ENCODE measurements at regions not wholly inside any gene's neighbourhood (a gene's known extent, or its start where the extent isn't known, plus 50 kb on each side); places are given as distances from the start of the nearest gene placed in this dataset.

DNA sequence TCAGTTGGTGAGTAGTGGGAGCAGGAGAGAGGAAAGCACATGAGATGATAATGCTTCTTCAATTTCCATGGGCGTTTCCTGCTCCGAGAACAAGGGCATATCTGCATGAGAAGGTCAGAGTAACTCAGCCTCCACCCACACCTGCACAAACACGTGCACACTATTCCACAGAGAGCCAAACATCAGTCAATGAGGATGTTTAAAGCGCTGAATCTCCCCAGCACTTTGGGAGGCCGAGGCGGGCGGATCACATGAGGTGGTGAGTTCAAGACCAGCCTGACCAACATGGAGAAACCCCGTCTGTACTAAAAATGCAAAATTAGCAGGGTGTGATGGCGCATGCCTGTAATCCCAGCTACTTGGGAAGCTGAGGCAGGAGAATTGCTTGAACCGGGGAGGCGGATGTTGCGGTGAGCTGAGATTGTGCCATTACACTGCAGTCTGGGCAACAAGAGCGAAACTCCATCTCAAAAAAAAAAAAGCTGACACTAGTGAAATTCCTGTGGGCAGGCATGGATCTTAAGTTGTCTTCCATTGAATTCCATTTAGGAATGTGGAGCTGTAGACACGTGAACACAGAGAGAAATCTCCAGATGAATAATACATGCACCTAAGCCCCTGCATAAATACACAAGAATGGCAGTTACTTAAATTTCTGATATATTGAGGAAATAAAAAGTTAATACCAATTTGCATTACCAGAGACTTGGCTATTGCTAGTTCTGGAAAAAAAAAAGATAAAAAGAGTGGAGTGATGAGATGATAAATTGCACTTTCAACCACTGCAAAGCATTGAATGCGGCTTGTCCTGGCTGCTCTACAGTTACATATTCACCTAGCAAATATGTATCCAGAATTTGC is 1097.4 kb upstream of the TMEM132C start:
- TF ChIP-seq POLR2AphosphoS5 (IDR thresholded peaks at IDR 0.05), result no peak
- TF ChIP-seq, protein P1, sequence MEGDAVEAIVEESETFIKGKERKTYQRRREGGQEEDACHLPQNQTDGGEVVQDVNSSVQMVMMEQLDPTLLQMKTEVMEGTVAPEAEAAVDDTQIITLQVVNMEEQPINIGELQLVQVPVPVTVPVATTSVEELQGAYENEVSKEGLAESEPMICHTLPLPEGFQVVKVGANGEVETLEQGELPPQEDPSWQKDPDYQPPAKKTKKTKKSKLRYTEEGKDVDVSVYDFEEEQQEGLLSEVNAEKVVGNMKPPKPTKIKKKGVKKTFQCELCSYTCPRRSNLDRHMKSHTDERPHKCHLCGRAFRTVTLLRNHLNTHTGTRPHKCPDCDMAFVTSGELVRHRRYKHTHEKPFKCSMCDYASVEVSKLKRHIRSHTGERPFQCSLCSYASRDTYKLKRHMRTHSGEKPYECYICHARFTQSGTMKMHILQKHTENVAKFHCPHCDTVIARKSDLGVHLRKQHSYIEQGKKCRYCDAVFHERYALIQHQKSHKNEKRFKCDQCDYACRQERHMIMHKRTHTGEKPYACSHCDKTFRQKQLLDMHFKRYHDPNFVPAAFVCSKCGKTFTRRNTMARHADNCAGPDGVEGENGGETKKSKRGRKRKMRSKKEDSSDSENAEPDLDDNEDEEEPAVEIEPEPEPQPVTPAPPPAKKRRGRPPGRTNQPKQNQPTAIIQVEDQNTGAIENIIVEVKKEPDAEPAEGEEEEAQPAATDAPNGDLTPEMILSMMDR (IDR thresholded peaks at IDR 0.05; ENCODE audit: poor library complexity, severe bottlenecking), result no peak
- TF ChIP-seq, protein P2, sequence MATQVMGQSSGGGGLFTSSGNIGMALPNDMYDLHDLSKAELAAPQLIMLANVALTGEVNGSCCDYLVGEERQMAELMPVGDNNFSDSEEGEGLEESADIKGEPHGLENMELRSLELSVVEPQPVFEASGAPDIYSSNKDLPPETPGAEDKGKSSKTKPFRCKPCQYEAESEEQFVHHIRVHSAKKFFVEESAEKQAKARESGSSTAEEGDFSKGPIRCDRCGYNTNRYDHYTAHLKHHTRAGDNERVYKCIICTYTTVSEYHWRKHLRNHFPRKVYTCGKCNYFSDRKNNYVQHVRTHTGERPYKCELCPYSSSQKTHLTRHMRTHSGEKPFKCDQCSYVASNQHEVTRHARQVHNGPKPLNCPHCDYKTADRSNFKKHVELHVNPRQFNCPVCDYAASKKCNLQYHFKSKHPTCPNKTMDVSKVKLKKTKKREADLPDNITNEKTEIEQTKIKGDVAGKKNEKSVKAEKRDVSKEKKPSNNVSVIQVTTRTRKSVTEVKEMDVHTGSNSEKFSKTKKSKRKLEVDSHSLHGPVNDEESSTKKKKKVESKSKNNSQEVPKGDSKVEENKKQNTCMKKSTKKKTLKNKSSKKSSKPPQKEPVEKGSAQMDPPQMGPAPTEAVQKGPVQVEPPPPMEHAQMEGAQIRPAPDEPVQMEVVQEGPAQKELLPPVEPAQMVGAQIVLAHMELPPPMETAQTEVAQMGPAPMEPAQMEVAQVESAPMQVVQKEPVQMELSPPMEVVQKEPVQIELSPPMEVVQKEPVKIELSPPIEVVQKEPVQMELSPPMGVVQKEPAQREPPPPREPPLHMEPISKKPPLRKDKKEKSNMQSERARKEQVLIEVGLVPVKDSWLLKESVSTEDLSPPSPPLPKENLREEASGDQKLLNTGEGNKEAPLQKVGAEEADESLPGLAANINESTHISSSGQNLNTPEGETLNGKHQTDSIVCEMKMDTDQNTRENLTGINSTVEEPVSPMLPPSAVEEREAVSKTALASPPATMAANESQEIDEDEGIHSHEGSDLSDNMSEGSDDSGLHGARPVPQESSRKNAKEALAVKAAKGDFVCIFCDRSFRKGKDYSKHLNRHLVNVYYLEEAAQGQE (IDR thresholded peaks at IDR 0.05; ENCODE audit: borderline replicate concordance), result no peak
